ENCODE measurements at regions not wholly inside any gene's neighbourhood (a gene's known extent, or its start where the extent isn't known, plus 50 kb on each side); places are given as distances from the start of the nearest gene placed in this dataset.
"Not testable (repeated sequence)": the region's sequence is repeated elsewhere in the genome, so short reads cannot be mapped to it uniquely, and the experiment has no call there.

GRCh38 chr16:26623442-26623841 lies 443.3 kb upstream of the C16orf82 start:
- H3K27me3 ChIP-seq (ENCODE audit: control insufficient read depth, insufficient read depth, low read length) = no peaks in the 10 kb centered on the region
- Mint-ChIP-seq H3K4me1 (peaks cover 0 to 6% (median 3%) of the 10 kb centered on the region in 4 donors), H3K36me3 (peaks cover 7% of the 10 kb centered on the region), H3K9me3 (peaks cover 5 to 34% (median 10%) of the 10 kb centered on the region in 7 donors), H3K4me3 (no peak overlapping the region), H3K27me3 (no peaks in the 10 kb centered on the region), H3K27ac (no peak overlapping the region)
- no peak overlapping the region for H3K4me3 ChIP-seq (ENCODE audit: low read depth, low read length)
- no peaks in the 10 kb centered on the region for H3K36me3 ChIP-seq (ENCODE audit: control insufficient read depth, insufficient read depth, low read length)
- peaks cover 11 to 20% of the 10 kb centered on the region in 2 experiments for H3K9me3 ChIP-seq (ENCODE audit: control insufficient read depth in 2 of 2, low read length in 2 of 2)
- ATAC-seq (ENCODE audit: low read depth in 2 of 2) (no peak), DNase-seq (no peak)
- H3K27ac ChIP-seq (ENCODE audit: insufficient read depth, low read length, poor library complexity, severe bottlenecking) = no peak overlapping the region
- H3K4me1 ChIP-seq (ENCODE audit: control insufficient read depth, insufficient read depth, low read length, poor library complexity, severe bottlenecking) = no peaks in the 10 kb centered on the region

- no peaks in the 10 kb centered on the region for H3K4me1 ChIP-seq (ENCODE audit: control insufficient read depth, insufficient read depth, low read length, poor library complexity, severe bottlenecking)
- H3K9me3 ChIP-seq (ENCODE audit: control insufficient read depth in 2 of 2, low read length in 2 of 2) = peaks cover 20 to 38% of the 10 kb centered on the region in 2 experiments
- no peaks in the 10 kb centered on the region for H3K36me3 ChIP-seq (ENCODE audit: control insufficient read depth, insufficient read depth, low read length)
- no peak overlapping the region for H3K27ac ChIP-seq (ENCODE audit: insufficient read depth, low read length, poor library complexity, severe bottlenecking)
- Mint-ChIP-seq H3K9me3 (peaks cover 10 to 54% (median 18%) of the 10 kb centered on the region in 7 donors), H3K27ac (no peak overlapping the region), H3K27me3 (no peaks in the 10 kb centered on the region), H3K36me3 (peaks cover 14% of the 10 kb centered on the region), H3K4me1 (peaks cover 0 to 3% (median 0%) of the 10 kb centered on the region in 4 donors), H3K4me3 (peak overlapping the region in 1 of 4 donors; percentile 18)
- no peaks in the 10 kb centered on the region for H3K27me3 ChIP-seq (ENCODE audit: control insufficient read depth, insufficient read depth, low read length)
- no peak overlapping the region for H3K4me3 ChIP-seq (ENCODE audit: low read depth, low read length)
- DNase-seq (no peak), ATAC-seq (ENCODE audit: low read depth in 2 of 2) (no peak)
Measured at GRCh38 chr16:26627958-26628357, 438.8 kb upstream of the C16orf82 start.

- H3K9me3 ChIP-seq (ENCODE audit: control insufficient read depth in 2 of 2, low read length in 2 of 2) = peaks cover 20 to 38% of the 10 kb centered on the region in 2 experiments
- H3K27ac ChIP-seq (ENCODE audit: insufficient read depth, low read length, poor library complexity, severe bottlenecking); H3K27me3 ChIP-seq (ENCODE audit: control insufficient read depth, insufficient read depth, low read length); H3K4me3 Mint-ChIP-seq; H3K4me1 Mint-ChIP-seq; DNase-seq; ATAC-seq (ENCODE audit: low read depth in 2 of 2); H3K27ac Mint-ChIP-seq; H3K27me3 Mint-ChIP-seq; H3K4me1 ChIP-seq (ENCODE audit: control insufficient read depth, insufficient read depth, low read length, poor library complexity, severe bottlenecking); H3K4me3 ChIP-seq (ENCODE audit: low read depth, low read length); H3K36me3 ChIP-seq (ENCODE audit: control insufficient read depth, insufficient read depth, low read length): not testable (repeated sequence)
- Mint-ChIP-seq H3K9me3 (peaks cover 11 to 62% (median 18%) of the 10 kb centered on the region in 7 donors), H3K36me3 (peaks cover 14% of the 10 kb centered on the region)
Measured at GRCh38 chr16:26631365-26631764, 435.4 kb upstream of the C16orf82 start.

GRCh38 chr16:26642047-26642664 lies 424.6 kb upstream of the C16orf82 start:
- Mint-ChIP-seq H3K36me3 (no peaks in the 10 kb centered on the region), H3K4me1 (peaks cover 2 to 16% (median 10%) of the 10 kb centered on the region in 4 donors), H3K27ac (no peak overlapping the region), H3K27me3 (peaks cover 9% of the 10 kb centered on the region), H3K4me3 (no peak overlapping the region), H3K9me3 (no peaks in the 10 kb centered on the region)
- peaks cover 5% of the 10 kb centered on the region for H3K4me1 ChIP-seq (ENCODE audit: control insufficient read depth, insufficient read depth, low read length, poor library complexity, severe bottlenecking)
- H3K4me3 ChIP-seq (ENCODE audit: low read depth, low read length) = no peak overlapping the region
- ATAC-seq (ENCODE audit: low read depth in 2 of 2) (no peak), DNase-seq (no peak)
- no peak overlapping the region for H3K27ac ChIP-seq (ENCODE audit: insufficient read depth, low read length, poor library complexity, severe bottlenecking)
- H3K36me3 ChIP-seq (ENCODE audit: control insufficient read depth, insufficient read depth, low read length) = no peaks in the 10 kb centered on the region
- no peaks in the 10 kb centered on the region for H3K27me3 ChIP-seq (ENCODE audit: control insufficient read depth, insufficient read depth, low read length)
- no peaks in the 10 kb centered on the region for H3K9me3 ChIP-seq (ENCODE audit: control insufficient read depth in 2 of 2, low read length in 2 of 2)

GRCh38 chr16:26643519-26643918 lies 423.2 kb upstream of the C16orf82 start:
- Histone ChIP-seq H3K4me3 (ENCODE audit: low read depth, low read length) (no peak overlapping the region), H3K27ac (ENCODE audit: insufficient read depth, low read length, poor library complexity, severe bottlenecking) (no peak overlapping the region), H3K27me3 (ENCODE audit: control insufficient read depth, insufficient read depth, low read length) (peaks cover 3% of the 10 kb centered on the region), H3K36me3 (ENCODE audit: control insufficient read depth, insufficient read depth, low read length) (no peaks in the 10 kb centered on the region), H3K4me1 (ENCODE audit: control insufficient read depth, insufficient read depth, low read length, poor library complexity, severe bottlenecking) (peaks cover 5% of the 10 kb centered on the region), H3K9me3 (ENCODE audit: control insufficient read depth in 2 of 2, low read length in 2 of 2) (no peaks in the 10 kb centered on the region)
- DNase-seq = no peak
- no peak overlapping the region for H3K4me3 Mint-ChIP-seq
- peak overlapping the region in 2 of 3 donors; percentile 62 to 69 for H3K27ac Mint-ChIP-seq
- no peak for ATAC-seq (ENCODE audit: low read depth in 2 of 2)
- H3K9me3 Mint-ChIP-seq = no peaks in the 10 kb centered on the region
- H3K36me3 Mint-ChIP-seq = no peaks in the 10 kb centered on the region
- no peaks in the 10 kb centered on the region for H3K27me3 Mint-ChIP-seq
- H3K4me1 Mint-ChIP-seq = peaks cover 2 to 16% (median 10%) of the 10 kb centered on the region in 4 donors

- H3K4me3 Mint-ChIP-seq = no peak overlapping the region
- Histone ChIP-seq H3K9me3 (ENCODE audit: control insufficient read depth in 2 of 2, low read length in 2 of 2) (no peaks in the 10 kb centered on the region), H3K4me1 (ENCODE audit: control insufficient read depth, insufficient read depth, low read length, poor library complexity, severe bottlenecking) (peaks cover 5% of the 10 kb centered on the region), H3K27ac (ENCODE audit: insufficient read depth, low read length, poor library complexity, severe bottlenecking) (no peak overlapping the region), H3K27me3 (ENCODE audit: control insufficient read depth, insufficient read depth, low read length) (peaks cover 3% of the 10 kb centered on the region), H3K4me3 (ENCODE audit: low read depth, low read length) (no peak overlapping the region), H3K36me3 (ENCODE audit: control insufficient read depth, insufficient read depth, low read length) (no peaks in the 10 kb centered on the region)
- peak overlapping the region in 2 of 3 donors; percentile 0 to 55 for H3K27ac Mint-ChIP-seq
- DNase-seq = peak in 1 of 3 donors; percentile 16
- H3K4me1 Mint-ChIP-seq = peaks cover 2 to 16% (median 10%) of the 10 kb centered on the region in 4 donors
- peak in 1 of 2 donors; percentile 21 for ATAC-seq (ENCODE audit: low read depth in 2 of 2)
- H3K9me3 Mint-ChIP-seq = no peaks in the 10 kb centered on the region
- H3K36me3 Mint-ChIP-seq = no peaks in the 10 kb centered on the region
- H3K27me3 Mint-ChIP-seq = no peaks in the 10 kb centered on the region
Measured at GRCh38 chr16:26644912-26645543, 421.7 kb upstream of the C16orf82 start.

GRCh38 chr16:26645614-26646013 lies 421.1 kb upstream of the C16orf82 start:
- Mint-ChIP-seq H3K36me3 (no peaks in the 10 kb centered on the region), H3K4me3 (peak overlapping the region in 2 of 4 donors; percentile 13 to 73), H3K27ac (peak overlapping the region in 2 of 3 donors; percentile 0 to 55), H3K4me1 (peaks cover 2 to 16% (median 10%) of the 10 kb centered on the region in 4 donors), H3K9me3 (peaks cover 0 to 2% (median 0%) of the 10 kb centered on the region in 7 donors), H3K27me3 (no peaks in the 10 kb centered on the region)
- Histone ChIP-seq H3K27ac (ENCODE audit: insufficient read depth, low read length, poor library complexity, severe bottlenecking) (no peak overlapping the region), H3K4me3 (ENCODE audit: low read depth, low read length) (no peak overlapping the region), H3K27me3 (ENCODE audit: control insufficient read depth, insufficient read depth, low read length) (peaks cover 3% of the 10 kb centered on the region), H3K4me1 (ENCODE audit: control insufficient read depth, insufficient read depth, low read length, poor library complexity, severe bottlenecking) (peaks cover 5% of the 10 kb centered on the region), H3K36me3 (ENCODE audit: control insufficient read depth, insufficient read depth, low read length) (no peaks in the 10 kb centered on the region), H3K9me3 (ENCODE audit: control insufficient read depth in 2 of 2, low read length in 2 of 2) (no peaks in the 10 kb centered on the region)
- DNase-seq (peak; percentile 6 to 64 (median 9)), ATAC-seq (ENCODE audit: low read depth in 2 of 2) (peak; percentile 29 to 44)
